IMR-90 (cell line): ENCODE measurements at regions not wholly inside any gene's neighbourhood (a gene's known extent, or its start where the extent isn't known, plus 50 kb on each side); places are given as distances from the start of the nearest gene placed in this dataset.

Experiments
- ATAC-seq: fragments of 200-7000 bp; cut with Tn5 transposase; 2 replicates; pipeline ENCODE4 v1.9.1; 2020; ENCODE audit warnings: low read depth, mild to moderate bottlenecking, moderate library complexity
- BruUV-seq: library from RNA; stranded (reverse); fragments of 400-500 nt; replicated peaks from 2 replicates; lab custom pipeline; 2021; lab: Mats Ljungman, UMichigan
- CTCF ChIA-PET: fragments of 300-600 bp; formaldehyde crosslinking; extraction: SDS; loops from one replicate; lab custom pipeline; 2021; ENCODE audit warnings: antibody characterized with exemption; lab: Yijun Ruan, JAX
- POLR2A ChIA-PET: fragments of 300-600 bp; sonication (Branson Sonifier 250); formaldehyde crosslinking; loops from one replicate; lab custom pipeline; 2022; ENCODE audit warnings: antibody characterized with exemption; ENCODE audit not compliant: unreplicated experiment; lab: Charles Lee
- DNase-seq: peaks from one replicate; pipeline ENCODE4 v3.0.0; 2013
- H2AFZ ChIP-seq: replicated peaks from 2 replicates; pipeline ENCODE3; 2013; ENCODE audit warnings: low read length, mild to moderate bottlenecking; ENCODE audit not compliant: poor library complexity
- H2AK5ac ChIP-seq: 2 replicates; pipeline ENCODE4 v1.6.1; 2013; ENCODE audit warnings: low read depth, low read length, inconsistent platforms
- H2AK9ac ChIP-seq: replicated peaks from 2 replicates; pipeline ENCODE3; 2013; ENCODE audit warnings: mild to moderate bottlenecking, low read depth, low read length, moderate library complexity; ENCODE audit not compliant: poor library complexity
- H2BK120ac ChIP-seq: 2 replicates; pipeline ENCODE4 v1.6.1; 2013; ENCODE audit warnings: low read depth, low read length, inconsistent platforms
- H2BK15ac ChIP-seq: 3 replicates; pipeline ENCODE4 v1.6.1; 2013; ENCODE audit warnings: low read depth, low read length, inconsistent platforms
- H2BK20ac ChIP-seq: 2 replicates; pipeline ENCODE4 v1.6.1; 2013; ENCODE audit warnings: low read depth, mild to moderate bottlenecking, inconsistent platforms, low read length, moderate library complexity
- H2BK5ac ChIP-seq: 2 replicates; pipeline ENCODE4 v1.6.1; 2013; ENCODE audit warnings: mild to moderate bottlenecking, low read depth, low read length, inconsistent platforms; ENCODE audit not compliant: poor library complexity, severe bottlenecking
- H3K14ac ChIP-seq: replicated peaks from 2 replicates; pipeline ENCODE4 v1.6.1; 2013; ENCODE audit warnings: low read depth, low read length, inconsistent platforms
- H3K18ac ChIP-seq: 2 replicates; pipeline ENCODE4 v1.6.1; 2013; ENCODE audit warnings: low read depth, low read length, control low read depth
- H3K23ac ChIP-seq: 2 replicates; pipeline ENCODE4 v1.6.1; 2013; ENCODE audit warnings: low read depth, low read length, inconsistent platforms
- H3K27ac ChIP-seq: 2 replicates; pipeline ENCODE4 v1.5.1; 2013; ENCODE audit warnings: mild to moderate bottlenecking, control low read depth, low read length; ENCODE audit not compliant: insufficient read depth
- H3K27me3 ChIP-seq: 2 replicates; pipeline ENCODE4 v1.6.1; 2013; ENCODE audit warnings: low read length; ENCODE audit not compliant: control insufficient read depth, insufficient read depth
- H3K36me3 ChIP-seq: 2 replicates; pipeline ENCODE4 v1.6.1; 2013; ENCODE audit warnings: low read length, mixed read lengths; ENCODE audit not compliant: control insufficient read depth, insufficient read depth
- H3K4ac ChIP-seq: 2 replicates; pipeline ENCODE4 v1.6.1; 2013; ENCODE audit warnings: low read depth, low read length, inconsistent platforms
- H3K4me1 ChIP-seq: 2 replicates; pipeline ENCODE4 v1.6.1; 2013; ENCODE audit warnings: low read length, mixed read lengths; ENCODE audit not compliant: control insufficient read depth, insufficient read depth
- H3K4me2 ChIP-seq: 2 replicates; pipeline ENCODE4 v1.6.1; 2013; ENCODE audit warnings: low read depth, mild to moderate bottlenecking, control low read depth, low read length, moderate library complexity
- H3K4me3 ChIP-seq: 2 replicates; pipeline ENCODE4 v1.5.1; 2013; ENCODE audit warnings: low read depth, mild to moderate bottlenecking, control low read depth, low read length, moderate library complexity; ENCODE audit not compliant: insufficient read depth
- H3K56ac ChIP-seq: 2 replicates; pipeline ENCODE4 v1.6.1; 2013; ENCODE audit warnings: low read length, inconsistent platforms; ENCODE audit not compliant: insufficient read depth; ENCODE audit errors: extremely low read depth
- H3K79me1 ChIP-seq, 2 experiments: 2 replicates each; pipeline ENCODE4 v1.6.1; 2013; ENCODE audit warnings: low read length in 2 of 2, inconsistent platforms in 1 of 2, low read depth in 1 of 2
- H3K9ac ChIP-seq: 2 replicates; pipeline ENCODE4 v1.6.1; 2013; ENCODE audit warnings: low read depth, low read length, control low read depth
- H3K9me1 ChIP-seq: 2 replicates; pipeline ENCODE4 v1.6.1; 2013; ENCODE audit warnings: low read length, inconsistent platforms; ENCODE audit not compliant: insufficient read depth
- H3K9me3 ChIP-seq: 2 replicates; pipeline ENCODE4 v1.6.1; 2013; ENCODE audit warnings: low read length; ENCODE audit not compliant: control insufficient read depth, insufficient read depth
- H4K20me1 ChIP-seq: 2 replicates; pipeline ENCODE4 v1.6.1; 2013; ENCODE audit warnings: low read length, inconsistent platforms; ENCODE audit not compliant: insufficient read depth
- H4K5ac ChIP-seq: 2 replicates; pipeline ENCODE4 v1.6.1; 2013; ENCODE audit warnings: mild to moderate bottlenecking, low read depth, low read length, control low read depth
- H4K8ac ChIP-seq, 2 experiments: 2 replicates each; pipeline ENCODE4 v1.6.1; 2013; ENCODE audit warnings: low read depth in 2 of 2, low read length in 2 of 2, control low read depth in 1 of 2, inconsistent platforms in 1 of 2
- H4K91ac ChIP-seq: 2 replicates; pipeline ENCODE4 v1.6.1; 2013; ENCODE audit warnings: low read depth, low read length, inconsistent platforms; ENCODE audit not compliant: insufficient read depth
- BHLHE40 ChIP-seq: fragments of 150-350 bp; IDR thresholded peaks from 2 replicates; pipeline ENCODE4 v1.6.1; 2016; ENCODE audit warnings: mild to moderate bottlenecking, low read depth, low read length
- CEBPB ChIP-seq: IDR thresholded peaks from 2 replicates; pipeline ENCODE4 v1.6.1; 2012; ENCODE audit warnings: low read depth, low read length, improper control_type of control experiment
- CHD1 ChIP-seq: IDR thresholded peaks from 2 replicates; pipeline ENCODE4 v1.6.1; 2012; ENCODE audit warnings: low read depth, low read length, improper control_type of control experiment
- MAZ ChIP-seq: IDR thresholded peaks from 2 replicates; pipeline ENCODE4 v1.6.1; 2012; ENCODE audit warnings: low read depth, mild to moderate bottlenecking, low read length, improper control_type of control experiment, moderate library complexity, borderline replicate concordance
- MXI1 ChIP-seq: IDR thresholded peaks from 2 replicates; pipeline ENCODE4 v1.6.1; 2012; ENCODE audit warnings: low read depth, mild to moderate bottlenecking, low read length, moderate library complexity, borderline replicate concordance
- NFE2L2 ChIP-seq: fragments of 150-350 bp; IDR thresholded peaks from 2 replicates; pipeline ENCODE4 v1.6.1; 2016; ENCODE audit warnings: low read depth, mild to moderate bottlenecking, low read length
- POLR2A ChIP-seq: IDR thresholded peaks from 2 replicates; pipeline ENCODE4 v1.6.1; 2012; ENCODE audit warnings: mild to moderate bottlenecking, low read depth, low read length
- RAD21 ChIP-seq: IDR thresholded peaks from 2 replicates; pipeline ENCODE4 v1.6.1; 2012; ENCODE audit warnings: low read length, improper control_type of control experiment
- SMC3 ChIP-seq: fragments of 150-350 bp; IDR thresholded peaks from 2 replicates; pipeline ENCODE4 v1.6.1; 2016; ENCODE audit warnings: low read depth, mild to moderate bottlenecking, antibody characterized with exemption, low read length, moderate library complexity
- WGBS, 2 experiments: methylation state at CpG; one replicate each; pipeline versions ENCODE4 v1.1.5 to v1.1.7; 2013; ENCODE audit warnings: missing lambda C conversion rate in 2 of 2; ENCODE audit not compliant: insufficient read length in 1 of 2; ENCODE audit errors: extremely low coverage in 2 of 2; 5-methylcytosine and 5-hydroxymethylcytosine counted together
- dilution Hi-C: fragments of 300-500 bp; cut with HindIII; formaldehyde crosslinking; loops from one replicate; pipeline ENCODE4 v1.14.3; 2018; ENCODE audit warnings: low sequenced_read_pairs; ENCODE audit not compliant: unreplicated experiment
- in situ Hi-C: fragments of 300-500 bp; cut with MboI; formaldehyde crosslinking; loops from 3 replicates; pipeline ENCODE4 v1.14.3; 2019; ENCODE audit warnings: low sequenced_read_pairs, inconsistent platforms, mixed read lengths
- intact Hi-C: fragments of 100-400 bp; cut with micrococcal nuclease; formaldehyde crosslinking; loops from 2 replicates; pipeline ENCODE4 v1.10.0; 2022

- Histone ChIP-seq H3K14ac (no peak overlapping the region), H2BK5ac (no peak overlapping the region), H3K4me1 (peaks cover 2% of the 10 kb centered on the region; the same call in 1 of the 2 replicates), H3K79me1 (no peaks in the 10 kb centered on the region), H2AK5ac (no peak overlapping the region), H3K4me3 (no peak overlapping the region), H2AK9ac (no peak overlapping the region), H2BK15ac (no peak overlapping the region), H3K9me1 (no peaks in the 10 kb centered on the region), H3K4ac (no peak overlapping the region), H3K27ac (no peak overlapping the region), H2AFZ (no peak overlapping the region), H2BK20ac (no peak overlapping the region), H2BK120ac (no peak overlapping the region), H3K36me3 (no peaks in the 10 kb centered on the region), H4K91ac (no peak overlapping the region), H4K5ac (no peak overlapping the region), H3K56ac (no peak overlapping the region), H4K20me1 (no peaks in the 10 kb centered on the region), H3K9ac (no peak overlapping the region), H3K4me2 (no peak overlapping the region), H3K23ac (no peak overlapping the region), H3K18ac (no peak overlapping the region), H3K27me3 (no peaks in the 10 kb centered on the region), H4K8ac (no peak overlapping the region), H3K9me3 (no peaks in the 10 kb centered on the region)
- ChIA-PET POLR2A (no interaction called here), CTCF (interaction anchor here (0.7 kb wide), 1 partner anchor 99 kb away, joined by 3 read pairs; no protein-coding TSS in a partner anchor)
- DNase-seq: no peak
- TF ChIP-seq NFE2L2: no peak
- TF ChIP-seq BHLHE40: no peak
- no peak for TF ChIP-seq POLR2A
- TF ChIP-seq RAD21: no peak
- TF ChIP-seq SMC3: no peak
- TF ChIP-seq CHD1: no peak
- TF ChIP-seq CEBPB: no peak
- no peak for TF ChIP-seq MAZ
- TF ChIP-seq MXI1: no peak
- intact Hi-C loops (no loop called here), in situ Hi-C loops (no loop called here), dilution Hi-C loops (no loop called here)
- BruUV-seq: no TSS peak
- ATAC-seq: peak; percentile 60
- no CpG with 5 or more reads among the region's 2 CpGs for WGBS, 2 experiments
Measured at GRCh38 chr7:114102996-114103395, 184.2 kb upstream of the PPP1R3A start.
